BE2C (cell line): ENCODE measurements at regions not wholly inside any gene's neighbourhood (a gene's known extent, or its start where the extent isn't known, plus 50 kb on each side); places are given as distances from the start of the nearest gene placed in this dataset.

ENCODE experiments used
- DNase-seq: peaks from one replicate; pipeline ENCODE4 v3.0.0-alpha.2; 2020
- H3K27me3 ChIP-seq: fragments of 250-450 bp; sonication (Bioruptor Pico); 2 replicates; pipeline ENCODE4 v1.5.1; 2020; ENCODE audit warnings: mild to moderate bottlenecking
- H3K36me3 ChIP-seq: fragments of 250-450 bp; sonication (Bioruptor Pico); 2 replicates; pipeline ENCODE4 v1.5.1; 2020; ENCODE audit warnings: mild to moderate bottlenecking
- H3K4me1 ChIP-seq: fragments of 250-450 bp; sonication (Bioruptor Pico); 2 replicates; pipeline ENCODE4 v1.5.1; 2020
- H3K4me3 ChIP-seq: 2 replicates; pipeline ENCODE4 v1.5.1; 2011; ENCODE audit warnings: low read depth, low read length
- H3K9me3 ChIP-seq: fragments of 250-450 bp; sonication (Bioruptor Pico); 2 replicates; pipeline ENCODE4 v1.5.1; 2020
- TF ChIP-seq, protein P1 (sequence below): IDR thresholded peaks from 2 replicates; pipeline ENCODE4 v1.5.1; 2012; ENCODE audit warnings: mild to moderate bottlenecking, low read depth, low read length

DNA sequence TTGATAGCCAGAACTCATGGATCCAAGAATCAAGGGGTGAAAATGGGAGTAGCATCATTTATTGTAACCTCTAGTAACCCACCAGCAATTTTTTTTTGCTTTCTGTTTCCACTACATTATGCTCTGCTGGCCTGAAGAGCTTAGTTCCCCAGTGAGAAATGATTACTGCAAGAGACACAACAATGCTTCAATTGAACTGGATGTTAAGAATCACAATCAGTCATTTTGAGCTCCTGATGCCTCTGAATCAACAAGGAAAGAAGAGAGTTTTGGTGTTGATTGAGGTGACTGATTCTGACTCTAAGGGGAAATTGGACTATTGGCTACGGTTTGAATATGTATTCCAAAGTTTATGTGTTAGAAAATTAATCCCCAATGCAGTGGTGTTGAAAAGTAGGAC, 1084.4 kb downstream of the SLITRK1 start:
- TF ChIP-seq, protein P1, sequence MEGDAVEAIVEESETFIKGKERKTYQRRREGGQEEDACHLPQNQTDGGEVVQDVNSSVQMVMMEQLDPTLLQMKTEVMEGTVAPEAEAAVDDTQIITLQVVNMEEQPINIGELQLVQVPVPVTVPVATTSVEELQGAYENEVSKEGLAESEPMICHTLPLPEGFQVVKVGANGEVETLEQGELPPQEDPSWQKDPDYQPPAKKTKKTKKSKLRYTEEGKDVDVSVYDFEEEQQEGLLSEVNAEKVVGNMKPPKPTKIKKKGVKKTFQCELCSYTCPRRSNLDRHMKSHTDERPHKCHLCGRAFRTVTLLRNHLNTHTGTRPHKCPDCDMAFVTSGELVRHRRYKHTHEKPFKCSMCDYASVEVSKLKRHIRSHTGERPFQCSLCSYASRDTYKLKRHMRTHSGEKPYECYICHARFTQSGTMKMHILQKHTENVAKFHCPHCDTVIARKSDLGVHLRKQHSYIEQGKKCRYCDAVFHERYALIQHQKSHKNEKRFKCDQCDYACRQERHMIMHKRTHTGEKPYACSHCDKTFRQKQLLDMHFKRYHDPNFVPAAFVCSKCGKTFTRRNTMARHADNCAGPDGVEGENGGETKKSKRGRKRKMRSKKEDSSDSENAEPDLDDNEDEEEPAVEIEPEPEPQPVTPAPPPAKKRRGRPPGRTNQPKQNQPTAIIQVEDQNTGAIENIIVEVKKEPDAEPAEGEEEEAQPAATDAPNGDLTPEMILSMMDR = no peak

DNA sequence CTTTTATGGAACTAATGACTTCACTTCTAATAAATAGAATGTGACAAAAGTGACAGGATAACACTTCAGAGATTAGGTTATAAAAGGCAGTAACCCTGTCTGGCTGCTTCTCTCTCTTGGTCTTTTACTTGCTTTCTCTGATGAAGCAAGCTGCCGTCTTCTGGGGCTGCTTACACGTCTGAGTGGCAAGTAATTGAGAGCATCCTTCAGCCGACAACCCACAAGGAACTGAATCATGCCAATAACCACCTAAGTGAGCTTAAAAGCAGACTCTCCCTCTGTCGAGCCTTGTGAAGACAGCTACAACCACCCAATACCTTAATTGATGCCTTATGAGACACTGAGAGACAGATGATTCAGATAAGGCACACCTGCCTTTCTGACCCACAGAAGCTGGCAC, 1091.2 kb downstream of the SLITRK1 start:
- TF ChIP-seq, protein P1 = no peak
- Histone ChIP-seq H3K4me1 (peaks cover 6% of the 10 kb centered on the region; the same call in 1 of the 2 replicates), H3K27me3 (no peaks in the 10 kb centered on the region), H3K4me3 (no peak overlapping the region), H3K36me3 (no peaks in the 10 kb centered on the region), H3K9me3 (no peaks in the 10 kb centered on the region)
- DNase-seq = no peak

More for the DNA sequence above, 1084.4 kb downstream of the SLITRK1 start:
- Histone ChIP-seq H3K27me3 (no peaks in the 10 kb centered on the region), H3K4me1 (peaks cover 4% of the 10 kb centered on the region), H3K9me3 (no peaks in the 10 kb centered on the region), H3K4me3 (no peak overlapping the region), H3K36me3 (no peaks in the 10 kb centered on the region)
- DNase-seq = no peak

DNA sequence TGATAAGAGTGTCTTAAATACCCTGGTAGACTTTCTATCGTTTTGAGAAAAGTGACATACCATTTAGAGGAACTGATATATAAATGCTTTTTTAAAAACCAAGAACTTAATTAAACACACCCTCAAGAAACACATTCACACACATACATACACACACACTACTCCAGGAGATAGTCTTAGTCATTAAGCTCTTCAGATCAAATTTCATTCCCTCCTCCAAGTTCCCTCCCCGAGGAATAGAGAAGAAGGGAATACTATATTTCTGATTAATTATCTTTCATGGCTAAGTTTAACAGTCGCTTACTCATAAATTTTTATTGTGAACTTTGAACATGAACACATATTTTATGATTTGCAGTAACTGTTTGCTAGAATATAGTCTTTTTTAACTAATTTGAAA, 1109.5 kb downstream of the SLITRK1 start:
- TF ChIP-seq, protein P1 = no peak
- no peaks in the 10 kb centered on the region for H3K36me3 ChIP-seq
- H3K27me3 ChIP-seq = no peaks in the 10 kb centered on the region
- H3K4me3 ChIP-seq = no peak overlapping the region
- DNase-seq = no peak
- H3K9me3 ChIP-seq = no peaks in the 10 kb centered on the region
- no peaks in the 10 kb centered on the region for H3K4me1 ChIP-seq

DNA sequence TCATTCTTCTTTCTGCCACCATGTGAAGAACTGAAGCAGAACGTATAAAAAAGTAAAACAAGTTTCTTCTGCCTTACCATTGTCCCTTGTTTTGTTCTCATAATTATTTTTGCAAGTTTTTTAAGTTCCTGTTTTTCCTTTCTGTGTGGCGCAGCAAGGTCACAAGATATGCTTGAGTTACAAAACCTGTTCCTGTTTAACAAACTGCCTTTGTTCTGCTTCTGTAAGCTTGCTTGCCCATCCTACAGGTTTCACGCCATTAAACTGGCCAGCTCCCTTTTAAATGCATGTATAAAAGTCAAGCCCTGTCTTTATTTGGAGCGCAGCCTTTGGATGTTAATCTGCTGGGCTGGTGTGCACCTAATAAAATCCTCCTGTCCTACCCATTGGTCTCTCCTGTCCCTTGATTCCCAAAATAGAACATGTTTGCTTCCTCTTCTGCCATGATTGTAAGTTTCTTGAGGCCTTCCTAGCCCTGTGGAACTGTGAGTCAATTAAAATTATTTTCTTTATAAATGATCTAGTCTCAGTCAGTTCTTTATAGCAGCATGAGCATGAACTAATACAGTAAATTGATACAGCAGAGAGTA, 1115.4 kb downstream of the SLITRK1 start:
- H3K36me3 ChIP-seq = no peaks in the 10 kb centered on the region
- H3K4me1 ChIP-seq = no peaks in the 10 kb centered on the region
- H3K4me3 ChIP-seq = no peak overlapping the region
- no peaks in the 10 kb centered on the region for H3K27me3 ChIP-seq
- DNase-seq = no peak
- TF ChIP-seq, protein P1 = no peak
- no peaks in the 10 kb centered on the region for H3K9me3 ChIP-seq

DNA sequence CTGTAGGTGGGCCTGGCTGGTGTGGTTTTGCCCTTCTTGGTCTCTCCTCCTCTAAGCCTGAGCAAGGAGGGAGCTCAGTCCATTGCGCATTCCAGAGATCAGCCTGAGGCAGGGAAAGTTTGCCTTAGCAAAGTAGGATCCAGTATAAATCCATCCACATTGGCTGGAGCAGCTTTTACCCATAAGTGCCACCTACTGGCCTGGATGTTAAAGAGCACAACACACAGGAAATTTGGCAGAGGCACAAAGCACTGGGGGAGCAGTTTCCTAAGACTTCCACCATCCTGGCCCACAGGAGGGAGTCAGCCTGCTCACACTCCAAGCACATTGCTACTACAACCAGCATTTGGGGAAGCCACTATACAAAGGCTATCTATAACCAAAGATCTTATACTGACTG, 1124.2 kb downstream of the SLITRK1 start:
- H3K36me3 ChIP-seq = no peaks in the 10 kb centered on the region
- H3K4me1 ChIP-seq = no peaks in the 10 kb centered on the region
- peak; percentile 57 for DNase-seq
- TF ChIP-seq, protein P1 = peak; percentile 78
- H3K4me3 ChIP-seq = no peak overlapping the region
- no peaks in the 10 kb centered on the region for H3K27me3 ChIP-seq
- no peaks in the 10 kb centered on the region for H3K9me3 ChIP-seq

DNA sequence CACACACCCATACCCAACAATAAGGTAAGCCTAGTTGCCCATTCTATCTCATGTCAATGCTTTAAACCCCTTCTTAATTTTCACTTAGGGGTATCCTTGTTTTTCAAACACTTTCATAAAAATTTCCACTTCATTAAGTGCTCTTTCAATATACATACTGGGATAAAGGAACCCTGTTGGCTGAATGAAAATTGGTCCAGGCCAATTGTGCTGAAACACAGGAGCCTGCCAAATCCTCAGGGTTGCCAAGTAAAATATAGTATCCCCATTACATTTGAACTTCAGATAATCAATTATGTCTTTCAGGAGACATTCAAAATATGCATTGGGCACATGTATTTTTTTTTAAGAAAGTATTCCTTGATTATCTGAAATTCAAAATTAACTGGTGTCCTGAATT, 1131.1 kb downstream of the SLITRK1 start:
- no peak for DNase-seq
- H3K27me3 ChIP-seq = no peaks in the 10 kb centered on the region
- no peaks in the 10 kb centered on the region for H3K9me3 ChIP-seq
- no peak overlapping the region for H3K4me3 ChIP-seq
- H3K36me3 ChIP-seq = no peaks in the 10 kb centered on the region
- TF ChIP-seq, protein P1 = no peak
- no peaks in the 10 kb centered on the region for H3K4me1 ChIP-seq
